ENCODE measurements at regions not wholly inside any gene's neighbourhood (a gene's known extent, or its start where the extent isn't known, plus 50 kb on each side); places are given as distances from the start of the nearest gene placed in this dataset.

DNA sequence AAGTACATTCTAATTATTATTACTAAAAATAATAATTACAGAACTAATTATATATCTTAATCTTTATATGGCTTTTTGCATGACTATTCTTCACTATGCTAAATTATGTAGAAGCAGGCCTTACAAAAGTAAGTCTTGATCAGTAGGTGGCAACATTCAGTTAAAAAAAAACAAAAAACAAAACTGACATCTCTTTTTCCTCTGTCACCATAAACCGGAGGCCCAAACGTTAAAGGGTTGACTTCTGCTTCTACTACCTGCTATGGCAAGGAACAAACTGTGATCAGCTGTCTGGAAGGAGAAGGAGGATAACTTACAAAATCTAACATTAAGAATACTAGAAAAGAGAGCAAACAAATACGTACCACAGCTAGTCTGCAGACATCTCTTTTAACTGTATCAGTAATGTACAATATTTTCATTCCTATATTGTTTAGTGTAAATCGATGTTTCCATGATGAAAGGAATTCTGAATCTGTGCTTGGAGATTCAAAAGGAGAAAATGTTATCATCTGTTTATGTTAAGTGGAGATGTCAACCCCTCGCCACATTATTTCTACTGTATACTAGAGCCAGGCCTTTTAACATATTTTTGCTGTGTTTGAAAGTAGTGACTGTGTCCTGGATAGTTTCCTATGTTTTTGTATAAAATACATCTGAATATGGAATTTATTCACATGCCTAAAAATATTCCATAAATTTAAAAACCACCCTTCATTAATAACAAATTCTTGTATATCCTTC, 1525.4 kb downstream of the SLITRK1 start:
- TF ChIP-seq, protein P1, sequence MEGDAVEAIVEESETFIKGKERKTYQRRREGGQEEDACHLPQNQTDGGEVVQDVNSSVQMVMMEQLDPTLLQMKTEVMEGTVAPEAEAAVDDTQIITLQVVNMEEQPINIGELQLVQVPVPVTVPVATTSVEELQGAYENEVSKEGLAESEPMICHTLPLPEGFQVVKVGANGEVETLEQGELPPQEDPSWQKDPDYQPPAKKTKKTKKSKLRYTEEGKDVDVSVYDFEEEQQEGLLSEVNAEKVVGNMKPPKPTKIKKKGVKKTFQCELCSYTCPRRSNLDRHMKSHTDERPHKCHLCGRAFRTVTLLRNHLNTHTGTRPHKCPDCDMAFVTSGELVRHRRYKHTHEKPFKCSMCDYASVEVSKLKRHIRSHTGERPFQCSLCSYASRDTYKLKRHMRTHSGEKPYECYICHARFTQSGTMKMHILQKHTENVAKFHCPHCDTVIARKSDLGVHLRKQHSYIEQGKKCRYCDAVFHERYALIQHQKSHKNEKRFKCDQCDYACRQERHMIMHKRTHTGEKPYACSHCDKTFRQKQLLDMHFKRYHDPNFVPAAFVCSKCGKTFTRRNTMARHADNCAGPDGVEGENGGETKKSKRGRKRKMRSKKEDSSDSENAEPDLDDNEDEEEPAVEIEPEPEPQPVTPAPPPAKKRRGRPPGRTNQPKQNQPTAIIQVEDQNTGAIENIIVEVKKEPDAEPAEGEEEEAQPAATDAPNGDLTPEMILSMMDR (IDR thresholded peaks at IDR 0.05), result no peak
- TF ChIP-seq POLR2A (IDR thresholded peaks at IDR 0.05), result no peak
